Kidney (tissue), 13 donors: ENCODE measurements at regions not wholly inside any gene's neighbourhood (a gene's known extent, or its start where the extent isn't known, plus 50 kb on each side); places are given as distances from the start of the nearest gene placed in this dataset.

Experiments used
- DNase-seq, 5 donors: peaks; one replicate each; pipeline ENCODE4 v3.0.0-alpha.2; 2013 to 2020
- FAIRE-seq: peaks from 2 replicates; lab custom pipeline; 2012; peaks lifted over from hg19 to GRCh38; lab: Jason Lieb, UNC
- H3K27ac ChIP-seq, 2 donors: one replicate each; pipeline ENCODE4 v1.7.0; 2013; ENCODE audit warnings: low read depth in 2 of 2, low read length in 2 of 2, inconsistent platforms in 1 of 2
- H3K27me3 ChIP-seq: one replicate; pipeline ENCODE4 v1.7.1; 2013; ENCODE audit warnings: low read length, inconsistent platforms; ENCODE audit not compliant: control insufficient read depth, insufficient read depth
- H3K36me3 ChIP-seq, 3 donors: one replicate each; pipeline versions ENCODE4 v1.7.0 to v1.7.1; 2013; ENCODE audit warnings: low read length in 3 of 3, control low read depth in 1 of 3, inconsistent platforms in 1 of 3; ENCODE audit not compliant: insufficient read depth in 3 of 3, control insufficient read depth in 2 of 3
- H3K4me1 ChIP-seq, 3 donors: one replicate each; pipeline versions ENCODE4 v1.7.0 to v1.7.1; 2013; ENCODE audit warnings: low read length in 3 of 3, inconsistent platforms in 1 of 3, low read depth in 1 of 3; ENCODE audit not compliant: control insufficient read depth in 2 of 3, insufficient read depth in 2 of 3
- H3K4me3 ChIP-seq, 3 donors: one replicate each; pipeline versions ENCODE4 v1.7.0 to v1.8.1; 2013; ENCODE audit warnings: low read length in 3 of 3, control low read depth in 1 of 3, inconsistent platforms in 1 of 3
- H3K9ac ChIP-seq, 3 donors: one replicate each; pipeline versions ENCODE4 v1.7.0 to v1.7.1; 2013; ENCODE audit warnings: low read length in 3 of 3, control low read depth in 1 of 3, inconsistent platforms in 1 of 3
- H3K9me3 ChIP-seq, 3 donors: one replicate each; pipeline versions ENCODE4 v1.7.0 to v1.7.1; 2013; ENCODE audit warnings: low read length in 3 of 3, control low read depth in 1 of 3, inconsistent platforms in 1 of 3; ENCODE audit not compliant: control insufficient read depth in 2 of 3, insufficient read depth in 1 of 3
- intact Hi-C: fragments of 100-400 bp; cut with DNase I; formaldehyde crosslinking; loops from one replicate; pipeline ENCODE4 v1.11.1; 2022
- TF ChIP-seq, protein P1 (sequence below): IDR thresholded peaks from 3 replicates; pipeline ENCODE4 v1.5.1; 2012; ENCODE audit warnings: mild to moderate bottlenecking, moderate library complexity, borderline replicate concordance; ENCODE audit not compliant: insufficient read depth; ENCODE audit errors: extremely low read depth
- donor health status: control.
- donor health status: control.
- donor health status: control.
- donor health status: control.
- donor health status: control.
- donor health status: DM: yes; HTN: yes; CAD: no.
- donor health status: Normal renal cell carcinoma (clear cell type).

DNA sequence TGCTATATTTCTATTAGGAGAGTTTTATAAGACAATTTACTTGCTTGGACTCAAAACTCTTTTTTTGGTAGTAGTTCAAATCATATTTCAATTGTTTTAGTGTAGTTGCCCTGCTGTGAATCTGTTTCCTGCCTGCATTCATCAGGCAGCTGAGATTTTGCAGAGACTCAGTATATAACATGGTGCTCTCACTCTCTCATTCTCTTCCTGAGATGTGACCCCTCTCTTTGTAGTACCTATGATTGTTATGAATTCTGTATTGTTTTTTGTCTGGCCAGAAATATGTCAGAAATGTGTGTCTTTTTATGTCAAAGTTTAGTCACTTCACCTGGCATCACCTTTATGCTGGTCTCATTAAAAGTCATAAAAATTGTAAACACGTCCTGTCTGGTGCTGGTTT lies 374.0 kb downstream of the RAPGEF2 start:
- Histone ChIP-seq H3K27me3 (no peaks in the 10 kb centered on the region), H3K36me3 (no peaks in the 10 kb centered on the region), H3K9me3 (no peaks in the 10 kb centered on the region), H3K4me1 (no peaks in the 10 kb centered on the region), H3K9ac (no peak overlapping the region), H3K27ac (no peak overlapping the region), H3K4me3 (no peak overlapping the region)
- DNase-seq: no peak
- no peak for FAIRE-seq
- TF ChIP-seq, protein P1, sequence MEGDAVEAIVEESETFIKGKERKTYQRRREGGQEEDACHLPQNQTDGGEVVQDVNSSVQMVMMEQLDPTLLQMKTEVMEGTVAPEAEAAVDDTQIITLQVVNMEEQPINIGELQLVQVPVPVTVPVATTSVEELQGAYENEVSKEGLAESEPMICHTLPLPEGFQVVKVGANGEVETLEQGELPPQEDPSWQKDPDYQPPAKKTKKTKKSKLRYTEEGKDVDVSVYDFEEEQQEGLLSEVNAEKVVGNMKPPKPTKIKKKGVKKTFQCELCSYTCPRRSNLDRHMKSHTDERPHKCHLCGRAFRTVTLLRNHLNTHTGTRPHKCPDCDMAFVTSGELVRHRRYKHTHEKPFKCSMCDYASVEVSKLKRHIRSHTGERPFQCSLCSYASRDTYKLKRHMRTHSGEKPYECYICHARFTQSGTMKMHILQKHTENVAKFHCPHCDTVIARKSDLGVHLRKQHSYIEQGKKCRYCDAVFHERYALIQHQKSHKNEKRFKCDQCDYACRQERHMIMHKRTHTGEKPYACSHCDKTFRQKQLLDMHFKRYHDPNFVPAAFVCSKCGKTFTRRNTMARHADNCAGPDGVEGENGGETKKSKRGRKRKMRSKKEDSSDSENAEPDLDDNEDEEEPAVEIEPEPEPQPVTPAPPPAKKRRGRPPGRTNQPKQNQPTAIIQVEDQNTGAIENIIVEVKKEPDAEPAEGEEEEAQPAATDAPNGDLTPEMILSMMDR: no peak
- intact Hi-C loops: no loop called here

- intact Hi-C loops: no loop called here
- TF ChIP-seq, protein P1: no peak
- no peak for FAIRE-seq
- Histone ChIP-seq H3K9ac (no peak overlapping the region), H3K27me3 (no peaks in the 10 kb centered on the region), H3K36me3 (no peaks in the 10 kb centered on the region), H3K9me3 (no peaks in the 10 kb centered on the region), H3K27ac (no peak overlapping the region), H3K4me3 (no peak overlapping the region), H3K4me1 (no peaks in the 10 kb centered on the region)
- no peak for DNase-seq
These were observed 377.9 kb downstream of the RAPGEF2 start for GRCh38 chr4:159480826-159481225.

GRCh38 chr4:159481936-159482335 lies 379.1 kb downstream of the RAPGEF2 start:
- H3K9ac ChIP-seq: no peak overlapping the region
- TF ChIP-seq, protein P1: no peak
- FAIRE-seq: no peak
- no peak for DNase-seq
- no peaks in the 10 kb centered on the region for H3K4me1 ChIP-seq
- H3K27ac ChIP-seq: no peak overlapping the region
- H3K27me3 ChIP-seq: no peaks in the 10 kb centered on the region
- H3K9me3 ChIP-seq: no peaks in the 10 kb centered on the region
- intact Hi-C loops: no loop called here
- H3K36me3 ChIP-seq: no peaks in the 10 kb centered on the region
- H3K4me3 ChIP-seq: no peak overlapping the region

GRCh38 chr4:159483110-159483781 lies 380.4 kb downstream of the RAPGEF2 start:
- H3K9ac ChIP-seq: no peak overlapping the region
- no peaks in the 10 kb centered on the region for H3K4me1 ChIP-seq
- no peaks in the 10 kb centered on the region for H3K9me3 ChIP-seq
- H3K27me3 ChIP-seq: no peaks in the 10 kb centered on the region
- FAIRE-seq (no peak), DNase-seq (no peak)
- no peak overlapping the region for H3K27ac ChIP-seq
- TF ChIP-seq, protein P1: no peak
- no peaks in the 10 kb centered on the region for H3K36me3 ChIP-seq
- no peak overlapping the region for H3K4me3 ChIP-seq
- intact Hi-C loops: no loop called here
